SK-N-SH treated with all-trans-retinoic acid at 6 μM for 48 hours (cell line): ENCODE measurements at regions not wholly inside any gene's neighbourhood (a gene's known extent, or its start where the extent isn't known, plus 50 kb on each side); places are given as distances from the start of the nearest gene placed in this dataset.
"Not testable (repeated sequence)": the region's sequence is repeated elsewhere in the genome, so short reads cannot be mapped to it uniquely, and the experiment has no call there.

Experiments used
- CREB5 ChIP-seq: fragments of 250-450 bp; sonication (Bioruptor Pico); IDR thresholded peaks from 2 replicates; pipeline ENCODE4 v1.5.1; 2020; ENCODE audit warnings: low read depth, mild to moderate bottlenecking, moderate library complexity
- CSDC2 ChIP-seq: fragments of 250-450 bp; sonication (Bioruptor Pico); IDR thresholded peaks from 2 replicates; pipeline ENCODE4 v1.5.0; 2020; ENCODE audit warnings: mild to moderate bottlenecking, moderate library complexity
- ISL1 ChIP-seq: fragments of 250-450 bp; sonication (Bioruptor Pico); IDR thresholded peaks from 2 replicates; pipeline ENCODE4 v2.1.2; 2022; ENCODE audit warnings: mild to moderate bottlenecking, moderate library complexity
- PATZ1 ChIP-seq: fragments of 250-450 bp; sonication (Bioruptor Pico); IDR thresholded peaks from 2 replicates; pipeline ENCODE4 v1.8.0; 2020; ENCODE audit warnings: mild to moderate bottlenecking, moderate library complexity, borderline replicate concordance
- RARB ChIP-seq: fragments of 250-450 bp; sonication (Bioruptor Pico); IDR thresholded peaks from 2 replicates; pipeline ENCODE4 v1.8.0; 2021; ENCODE audit warnings: mild to moderate bottlenecking, moderate library complexity
- SNAI2 ChIP-seq: fragments of 250-450 bp; sonication (Bioruptor Pico); IDR thresholded peaks from 2 replicates; pipeline ENCODE4 v1.5.0; 2020; ENCODE audit warnings: mild to moderate bottlenecking, moderate library complexity
- TOX ChIP-seq: fragments of 250-450 bp; sonication (Bioruptor Pico); IDR thresholded peaks from 2 replicates; pipeline ENCODE4 v1.8.0; 2021; ENCODE audit warnings: mild to moderate bottlenecking, moderate library complexity, borderline replicate concordance
- TSHZ2 ChIP-seq: fragments of 250-450 bp; sonication (Bioruptor Pico); IDR thresholded peaks from 2 replicates; pipeline ENCODE4 v1.5.0; 2020; ENCODE audit warnings: mild to moderate bottlenecking, moderate library complexity
- ZNF70 ChIP-seq: fragments of 450-650 bp; formaldehyde crosslinking; IDR thresholded peaks from 2 replicates; pipeline ENCODE4 v1.5.0; 2020; ENCODE audit warnings: mild to moderate bottlenecking, moderate library complexity
- ZNF8 ChIP-seq: fragments of 450-650 bp; formaldehyde crosslinking; IDR thresholded peaks from 2 replicates; pipeline ENCODE4 v1.5.0; 2020; ENCODE audit warnings: mild to moderate bottlenecking, moderate library complexity

- not testable (repeated sequence) for TF ChIP-seq ZNF70 (CRISPR knock-in tag); CREB5 (CRISPR knock-in tag); ISL1 (CRISPR knock-in tag); SNAI2 (CRISPR knock-in tag); TOX (CRISPR knock-in tag); ZNF8 (CRISPR knock-in tag); RARB (CRISPR knock-in tag); TSHZ2 (CRISPR knock-in tag); CSDC2; PATZ1 (CRISPR knock-in tag)
These were observed 108.7 kb upstream of the PRR23C start for GRCh38 chr3:139153434-139153833.
